Epithelial cell of proximal tubule (primary cell): ENCODE measurements at regions not wholly inside any gene's neighbourhood (a gene's known extent, or its start where the extent isn't known, plus 50 kb on each side); places are given as distances from the start of the nearest gene placed in this dataset.

Experiments used
- DNase-seq: peaks from one replicate; pipeline ENCODE4 v3.0.0-alpha.2; 2011; ENCODE audit warnings: low read depth
- H3K4me3 ChIP-seq: 2 replicates; pipeline ENCODE4 v1.5.1; 2011; ENCODE audit warnings: low read depth, mild to moderate bottlenecking, low read length
- CTCF ChIP-seq: conservative IDR thresholded peaks from 2 replicates; pipeline ENCODE4 v1.5.1; 2012; ENCODE audit warnings: low read depth, mild to moderate bottlenecking, low read length

GRCh38 chrX:115400960-115401359, 111.4 kb downstream of the LUZP4 start:
- TF ChIP-seq CTCF = no peak
- no peak for DNase-seq

GRCh38 chrX:115402299-115402698, 112.8 kb downstream of the LUZP4 start:
- DNase-seq = no peak
- no peak overlapping the region for H3K4me3 ChIP-seq
- TF ChIP-seq CTCF = no peak

More at GRCh38 chrX:115400960-115401359, 111.4 kb downstream of the LUZP4 start:
- no peak overlapping the region for H3K4me3 ChIP-seq

- no peak for DNase-seq
- no peak for TF ChIP-seq CTCF
- H3K4me3 ChIP-seq = no peak overlapping the region
These were observed 119.4 kb downstream of the LUZP4 start for GRCh38 chrX:115408771-115409400.

- TF ChIP-seq CTCF = no peak
- H3K4me3 ChIP-seq = no peak overlapping the region
- DNase-seq = no peak
These were observed 120.0 kb downstream of the LUZP4 start for GRCh38 chrX:115409551-115409950.

- no peak overlapping the region for H3K4me3 ChIP-seq
- no peak for DNase-seq
- TF ChIP-seq CTCF = no peak
These were observed 121.4 kb downstream of the LUZP4 start for GRCh38 chrX:115410731-115411428.

- H3K4me3 ChIP-seq = no peak overlapping the region
- no peak for DNase-seq
- TF ChIP-seq CTCF = no peak
These were observed 123.8 kb downstream of the LUZP4 start for GRCh38 chrX:115413246-115413878.

GRCh38 chrX:115419069-115419468, 129.6 kb downstream of the LUZP4 start:
- DNase-seq = no peak
- no peak for TF ChIP-seq CTCF

More at GRCh38 chrX:115419069-115419468, 129.6 kb downstream of the LUZP4 start:
- H3K4me3 ChIP-seq = no peak overlapping the region
